ENCODE measurements at regions not wholly inside any gene's neighbourhood (a gene's known extent, or its start where the extent isn't known, plus 50 kb on each side); places are given as distances from the start of the nearest gene placed in this dataset.
"Not testable (repeated sequence)": the region's sequence is repeated elsewhere in the genome, so short reads cannot be mapped to it uniquely, and the experiment has no call there.

DNA sequence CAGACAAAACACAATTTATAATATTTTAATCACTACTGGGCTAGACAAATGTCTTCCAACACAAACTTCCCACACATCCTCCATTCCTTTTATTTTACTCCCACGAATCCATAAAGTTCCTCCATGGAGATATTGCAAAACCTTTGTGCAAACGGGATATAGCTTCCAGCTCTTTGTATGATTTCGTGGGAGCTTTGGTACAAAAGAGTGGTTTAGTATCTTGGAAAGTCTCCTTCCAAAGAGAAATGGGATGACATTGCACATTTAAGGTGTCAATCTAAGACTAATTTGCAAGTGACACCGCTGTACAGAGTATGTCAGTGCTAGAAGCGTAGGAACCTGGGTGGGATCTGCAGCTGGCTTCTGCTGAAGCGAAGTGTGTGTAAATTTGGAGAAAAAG lies 455.2 kb upstream of the RUNX1 start:
- no peak overlapping the region for H3K4me3 ChIP-seq (ENCODE audit: low read depth, low read length)
- DNase-seq (ENCODE audit: low read depth), result no peak
- TF ChIP-seq, protein P1, sequence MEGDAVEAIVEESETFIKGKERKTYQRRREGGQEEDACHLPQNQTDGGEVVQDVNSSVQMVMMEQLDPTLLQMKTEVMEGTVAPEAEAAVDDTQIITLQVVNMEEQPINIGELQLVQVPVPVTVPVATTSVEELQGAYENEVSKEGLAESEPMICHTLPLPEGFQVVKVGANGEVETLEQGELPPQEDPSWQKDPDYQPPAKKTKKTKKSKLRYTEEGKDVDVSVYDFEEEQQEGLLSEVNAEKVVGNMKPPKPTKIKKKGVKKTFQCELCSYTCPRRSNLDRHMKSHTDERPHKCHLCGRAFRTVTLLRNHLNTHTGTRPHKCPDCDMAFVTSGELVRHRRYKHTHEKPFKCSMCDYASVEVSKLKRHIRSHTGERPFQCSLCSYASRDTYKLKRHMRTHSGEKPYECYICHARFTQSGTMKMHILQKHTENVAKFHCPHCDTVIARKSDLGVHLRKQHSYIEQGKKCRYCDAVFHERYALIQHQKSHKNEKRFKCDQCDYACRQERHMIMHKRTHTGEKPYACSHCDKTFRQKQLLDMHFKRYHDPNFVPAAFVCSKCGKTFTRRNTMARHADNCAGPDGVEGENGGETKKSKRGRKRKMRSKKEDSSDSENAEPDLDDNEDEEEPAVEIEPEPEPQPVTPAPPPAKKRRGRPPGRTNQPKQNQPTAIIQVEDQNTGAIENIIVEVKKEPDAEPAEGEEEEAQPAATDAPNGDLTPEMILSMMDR (IDR thresholded peaks at IDR 0.05; ENCODE audit: insufficient read depth, low read depth, low read length), result no peak

DNA sequence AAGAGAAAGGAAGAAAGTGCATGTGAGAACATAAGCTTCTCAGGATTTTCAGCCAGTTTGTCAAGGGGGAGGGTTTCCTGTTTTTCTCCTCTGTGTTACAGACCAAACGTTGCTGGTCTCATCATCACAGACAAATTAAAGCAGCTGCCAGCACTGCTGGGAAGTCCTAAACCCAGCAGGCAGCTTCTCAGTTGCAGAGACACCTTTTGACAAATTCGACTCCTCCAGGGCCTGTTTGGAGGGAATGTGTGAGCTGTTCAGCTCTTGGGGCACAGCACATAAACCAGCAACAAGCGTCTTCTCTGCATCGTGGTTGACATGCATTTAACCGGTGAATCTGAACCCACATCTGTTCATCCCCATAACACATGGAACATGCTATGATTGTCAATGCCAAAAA lies 454.6 kb upstream of the RUNX1 start:
- TF ChIP-seq, protein P1 (IDR thresholded peaks at IDR 0.05; ENCODE audit: insufficient read depth, low read depth, low read length), result no peak
- peak; percentile 52 for DNase-seq (ENCODE audit: low read depth)
- no peak overlapping the region for H3K4me3 ChIP-seq (ENCODE audit: low read depth, low read length)

DNA sequence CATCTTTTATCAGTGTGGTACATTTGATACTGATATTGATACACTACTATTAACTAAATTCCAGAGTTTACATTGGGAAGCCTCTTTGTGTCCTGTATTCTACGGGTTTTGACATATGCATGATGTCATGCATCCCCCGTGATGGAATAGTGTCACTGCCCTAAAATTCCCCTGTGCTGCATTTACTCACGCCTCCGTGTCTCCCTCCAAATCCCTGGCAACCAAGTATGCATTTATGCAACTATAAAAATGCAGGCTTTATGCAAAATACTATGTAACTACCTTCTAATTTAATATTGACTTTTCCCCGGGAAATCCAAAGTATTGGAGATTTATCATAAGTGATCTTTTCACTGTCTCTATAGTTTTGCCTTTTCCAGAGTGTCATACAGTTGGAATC lies 453.7 kb upstream of the RUNX1 start:
- no peak for DNase-seq (ENCODE audit: low read depth)
- TF ChIP-seq, protein P1 (IDR thresholded peaks at IDR 0.05; ENCODE audit: insufficient read depth, low read depth, low read length), result no peak
- H3K4me3 ChIP-seq (ENCODE audit: low read depth, low read length), result no peak overlapping the region

- DNase-seq (ENCODE audit: low read depth), result not testable (repeated sequence)
Observed at GRCh38 chr21:35497522-35497921, 448.4 kb upstream of the RUNX1 start.

GRCh38 chr21:35491920-35492678 lies 443.0 kb upstream of the RUNX1 start:
- H3K4me3 ChIP-seq (ENCODE audit: low read depth, low read length), result no peak overlapping the region
- TF ChIP-seq, protein P1 (IDR thresholded peaks at IDR 0.05; ENCODE audit: insufficient read depth, low read depth, low read length), result no peak
- DNase-seq (ENCODE audit: low read depth), result no peak

More at GRCh38 chr21:35497522-35497921, 448.4 kb upstream of the RUNX1 start:
- not testable (repeated sequence) for H3K4me3 ChIP-seq (ENCODE audit: low read depth, low read length)

GRCh38 chr21:35491114-35491513 lies 442.0 kb upstream of the RUNX1 start:
- TF ChIP-seq, protein P1 (IDR thresholded peaks at IDR 0.05; ENCODE audit: insufficient read depth, low read depth, low read length), result no peak
- DNase-seq (ENCODE audit: low read depth), result no peak

DNA sequence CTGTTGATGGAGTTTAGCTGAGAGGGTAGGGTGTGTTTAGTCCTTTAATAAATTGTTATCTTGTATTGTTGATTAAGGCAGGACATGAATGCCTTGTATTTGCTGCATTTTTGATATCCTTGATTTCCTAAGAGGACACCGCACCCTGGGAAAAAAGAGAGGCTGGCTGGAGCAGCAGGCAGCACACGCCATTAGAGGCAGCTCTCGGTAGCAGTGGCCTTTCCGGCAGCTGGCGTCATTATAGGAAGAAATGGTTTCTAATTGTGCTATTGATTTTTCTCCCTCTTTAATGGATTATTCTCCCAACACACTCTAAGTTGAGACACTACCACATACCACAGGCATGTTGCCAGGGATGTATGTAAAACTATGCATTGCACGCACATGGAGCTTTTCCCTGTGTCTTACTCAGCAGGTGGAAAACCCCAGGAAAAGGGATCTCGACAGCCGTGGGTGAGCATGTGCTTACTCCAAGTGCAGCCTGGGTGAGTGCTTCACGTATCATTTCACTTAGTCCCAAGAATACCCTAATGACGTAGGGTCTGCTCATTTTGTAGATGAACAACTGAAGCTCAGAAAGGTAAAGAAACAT lies 440.4 kb upstream of the RUNX1 start:
- no peak overlapping the region for H3K4me3 ChIP-seq (ENCODE audit: low read depth, low read length)
- TF ChIP-seq, protein P1 (IDR thresholded peaks at IDR 0.05; ENCODE audit: insufficient read depth, low read depth, low read length), result no peak
- no peak for DNase-seq (ENCODE audit: low read depth)

More at GRCh38 chr21:35491114-35491513, 442.0 kb upstream of the RUNX1 start:
- H3K4me3 ChIP-seq (ENCODE audit: low read depth, low read length), result no peak overlapping the region

Data from fibroblast of villous mesenchyme (primary cell).